ENCODE measurements at regions not wholly inside any gene's neighbourhood (a gene's known extent, or its start where the extent isn't known, plus 50 kb on each side); places are given as distances from the start of the nearest gene placed in this dataset.

GRCh38 chr4:14853176-14853943 lies 148.9 kb upstream of the CPEB2 start (continued):
- TF ChIP-seq CTBP2 (IDR thresholded peaks at IDR 0.05; ENCODE audit: borderline replicate concordance, insufficient read depth, insufficient read length, low read length) (no peak), YY1 (IDR thresholded peaks at IDR 0.05; ENCODE audit: low read depth, low read length) (no peak), KDM4A (IDR thresholded peaks at IDR 0.05; ENCODE audit: low read depth, low read length, severe bottlenecking) (no peak), SP2 (IDR thresholded peaks at IDR 0.05; ENCODE audit: low read length) (no peak), CHD1 (IDR thresholded peaks at IDR 0.05; ENCODE audit: low read depth, low read length) (no peak)

Data from H1 (cell line).